ELF-1 (cell line): ENCODE measurements at regions not wholly inside any gene's neighbourhood (a gene's known extent, or its start where the extent isn't known, plus 50 kb on each side); places are given as distances from the start of the nearest gene placed in this dataset.
"Not testable (repeated sequence)": the region's sequence is repeated elsewhere in the genome, so short reads cannot be mapped to it uniquely, and the experiment has no call there.

ENCODE experiments used
- DNase-seq: peaks from one replicate; pipeline ENCODE4 v3.0.0-alpha.2; 2016; ENCODE audit warnings: low read depth, low spot score

- no peak for DNase-seq
Measured at GRCh38 chr13:37510441-37510840, 88.1 kb downstream of the POSTN start.

- peak; percentile 40 for DNase-seq
Measured at GRCh38 chr13:37505531-37505930, 93.0 kb downstream of the POSTN start.

- DNase-seq, result no peak
Measured at GRCh38 chr13:37504251-37504650, 94.3 kb downstream of the POSTN start.

GRCh38 chr13:37503287-37503686 lies 95.3 kb downstream of the POSTN start:
- no peak for DNase-seq

- DNase-seq, result not testable (repeated sequence)
Measured at GRCh38 chr13:37502303-37502993, 96.1 kb downstream of the POSTN start.

GRCh38 chr13:37501187-37501586 lies 97.4 kb downstream of the POSTN start:
- no peak for DNase-seq

- DNase-seq, result peak; percentile 36
Measured at GRCh38 chr13:37495046-37495445, 103.5 kb downstream of the POSTN start.

- no peak for DNase-seq
Measured at GRCh38 chr13:37493775-37494174, 104.8 kb downstream of the POSTN start.

GRCh38 chr13:37492741-37493514 lies 105.6 kb downstream of the POSTN start:
- DNase-seq, result peak; percentile 47

- peak; percentile 18 for DNase-seq
Measured at GRCh38 chr13:37492075-37492474, 106.5 kb downstream of the POSTN start.

GRCh38 chr13:37491661-37492060 lies 106.9 kb downstream of the POSTN start:
- peak; percentile 15 for DNase-seq

GRCh38 chr13:37490176-37490779 lies 108.3 kb downstream of the POSTN start:
- DNase-seq, result no peak

- DNase-seq, result no peak
Measured at GRCh38 chr13:37488726-37489125, 109.8 kb downstream of the POSTN start.

GRCh38 chr13:37486171-37486681 lies 112.3 kb downstream of the POSTN start:
- DNase-seq, result no peak

GRCh38 chr13:37485756-37486155 lies 112.8 kb downstream of the POSTN start:
- DNase-seq, result no peak

- DNase-seq, result no peak
Measured at GRCh38 chr13:37484056-37484455, 114.5 kb downstream of the POSTN start.

- no peak for DNase-seq
Measured at GRCh38 chr13:37482331-37482730, 116.2 kb downstream of the POSTN start.

- DNase-seq, result no peak
Measured at GRCh38 chr13:37481885-37482227, 116.7 kb downstream of the POSTN start.

- DNase-seq, result no peak
Measured at GRCh38 chr13:37481011-37481884, 117.3 kb downstream of the POSTN start.

- no peak for DNase-seq
Measured at GRCh38 chr13:37479916-37480315, 118.7 kb downstream of the POSTN start.

- peak; percentile 48 for DNase-seq
Measured at GRCh38 chr13:37476874-37477273, 121.7 kb downstream of the POSTN start.

- no peak for DNase-seq
Measured at GRCh38 chr13:37475966-37476365, 122.6 kb downstream of the POSTN start.
